CD4-positive, CD25-positive, alpha-beta regulatory T cell (primary cell): ENCODE measurements at regions not wholly inside any gene's neighbourhood (a gene's known extent, or its start where the extent isn't known, plus 50 kb on each side); places are given as distances from the start of the nearest gene placed in this dataset.
A peak's percentile ranks its signal among the peaks of the same experiment; 100 is the strongest.

Experiments
- ATAC-seq, 2 donors: fragments of 150-1000 bp; cut with Tn5 transposase; one replicate each; pipeline ENCODE4 v1.10.0; 2021; ENCODE audit warnings: low read depth in 2 of 2, moderate number of reproducible peaks in 2 of 2, moderate library complexity in 1 of 2
- DNase-seq, 3 donors: peaks; one replicate each; pipeline versions ENCODE4 v3.0.0 to v3.0.0-alpha.2; 2012 to 2022; ENCODE audit warnings: mixed read lengths in 1 of 3
- H3K27ac ChIP-seq: one replicate; pipeline ENCODE4 v1.7.0; 2013; ENCODE audit warnings: mild to moderate bottlenecking, low read length; ENCODE audit not compliant: insufficient read depth, poor library complexity, severe bottlenecking
- H3K27me3 ChIP-seq: one replicate; pipeline ENCODE4 v1.7.0; 2013; ENCODE audit warnings: low read length; ENCODE audit not compliant: control insufficient read depth, insufficient read depth
- H3K36me3 ChIP-seq: one replicate; pipeline ENCODE4 v1.7.0; 2013; ENCODE audit warnings: mild to moderate bottlenecking, low read length, moderate library complexity; ENCODE audit not compliant: control insufficient read depth, insufficient read depth
- H3K4me1 ChIP-seq: 2 replicates; pipeline ENCODE4 v1.7.0; 2013; ENCODE audit warnings: mild to moderate bottlenecking, low read length; ENCODE audit not compliant: insufficient read depth, control insufficient read depth, poor library complexity, severe bottlenecking
- H3K4me3 ChIP-seq: one replicate; pipeline ENCODE4 v1.7.0; 2013; ENCODE audit warnings: low read depth, mild to moderate bottlenecking, low read length, moderate library complexity
- H3K9me3 ChIP-seq, 2 experiments: 1 replicate in 1 of 2; 2 replicates in 1 of 2; pipeline ENCODE4 v1.7.0; 2013; ENCODE audit warnings: low read length in 2 of 2, mild to moderate bottlenecking in 1 of 2, moderate library complexity in 1 of 2; ENCODE audit not compliant: control insufficient read depth in 2 of 2
- H3K27ac Mint-ChIP-seq, 3 donors: one replicate each; pipeline ENCODE4 v1.8.0; 2020 to 2022; ENCODE audit warnings: mild to moderate bottlenecking in 3 of 3, mixed read lengths in 3 of 3, moderate library complexity in 2 of 3
- H3K27me3 Mint-ChIP-seq: one replicate; pipeline ENCODE4 v1.8.0; 2022; ENCODE audit warnings: mild to moderate bottlenecking, mixed read lengths
- H3K36me3 Mint-ChIP-seq: one replicate; pipeline ENCODE4 v1.8.0; 2020; ENCODE audit warnings: mixed read lengths
- H3K4me1 Mint-ChIP-seq, 4 donors: one replicate each; pipeline ENCODE4 v1.8.0; 2020 to 2022; ENCODE audit warnings: mixed read lengths in 4 of 4, mild to moderate bottlenecking in 1 of 4
- H3K4me3 Mint-ChIP-seq, 4 donors: one replicate each; pipeline ENCODE4 v1.8.0; 2020 to 2022; ENCODE audit warnings: mild to moderate bottlenecking in 4 of 4, mixed read lengths in 4 of 4, moderate library complexity in 3 of 4
- H3K9me3 Mint-ChIP-seq, 7 donors: one replicate each; pipeline ENCODE4 v1.8.0; 2020 to 2022; ENCODE audit warnings: mixed read lengths in 7 of 7, mild to moderate bottlenecking in 3 of 7, moderate library complexity in 2 of 7

DNA sequence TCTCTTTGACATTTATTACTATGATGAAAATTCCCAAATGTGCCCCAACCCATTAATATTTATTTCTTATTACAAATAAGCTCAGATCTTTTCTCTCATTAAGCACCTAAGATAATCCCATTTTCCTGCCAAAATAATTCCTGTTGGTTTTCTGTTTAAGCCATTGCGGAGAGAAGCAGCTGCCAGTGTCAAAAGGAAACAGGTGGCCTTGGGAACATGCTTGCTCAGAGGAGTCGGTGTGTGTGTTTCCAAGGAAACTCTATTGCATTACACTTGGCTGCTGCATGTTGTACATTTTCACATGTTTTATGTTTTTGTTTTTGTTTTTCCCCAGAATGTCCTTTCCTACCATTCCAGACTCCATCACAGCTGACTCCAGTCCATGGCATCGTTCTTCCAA, 56.4 kb downstream of the CD24 start:
- H3K9me3 Mint-ChIP-seq, result peaks cover 0 to 3% (median 0%) of the 10 kb centered on the region in 7 donors
- peaks cover 29% of the 10 kb centered on the region for H3K27me3 Mint-ChIP-seq
- no peak overlapping the region for H3K27ac ChIP-seq
- no peak overlapping the region for H3K27ac Mint-ChIP-seq
- no peaks in the 10 kb centered on the region for H3K4me1 Mint-ChIP-seq
- no peaks in the 10 kb centered on the region for H3K4me1 ChIP-seq
- no peak overlapping the region for H3K4me3 Mint-ChIP-seq
- H3K4me3 ChIP-seq, result no peak overlapping the region
- H3K9me3 ChIP-seq, result no peaks in the 10 kb centered on the region
- ATAC-seq (no peak), DNase-seq (no peak)
- no peaks in the 10 kb centered on the region for H3K36me3 Mint-ChIP-seq
- peaks cover 2% of the 10 kb centered on the region for H3K27me3 ChIP-seq
- no peaks in the 10 kb centered on the region for H3K36me3 ChIP-seq

DNA sequence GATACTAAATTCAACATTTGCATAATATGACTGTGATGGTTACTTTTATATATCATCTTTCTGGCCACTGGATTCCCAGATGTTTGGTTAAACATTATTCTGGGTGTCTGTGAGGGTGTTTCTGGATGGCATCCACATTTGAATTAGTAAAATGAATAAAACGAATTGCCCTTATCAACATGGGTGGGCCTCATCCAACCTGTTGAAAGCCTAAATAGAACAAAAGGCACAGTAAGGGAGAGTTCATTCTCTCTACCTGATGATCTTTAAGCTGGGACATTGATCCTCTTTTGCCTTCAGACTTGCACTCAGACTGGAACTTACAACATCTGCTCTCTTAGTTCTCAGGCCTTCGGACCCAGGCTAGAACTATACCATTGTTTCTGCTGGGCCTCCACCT, 57.6 kb downstream of the CD24 start:
- no peak overlapping the region for H3K4me3 Mint-ChIP-seq
- H3K9me3 Mint-ChIP-seq, result peaks cover 0 to 4% (median 0%) of the 10 kb centered on the region in 7 donors
- ATAC-seq (no peak), DNase-seq (no peak)
- H3K27ac ChIP-seq, result no peak overlapping the region
- H3K36me3 ChIP-seq, result no peaks in the 10 kb centered on the region
- H3K36me3 Mint-ChIP-seq, result no peaks in the 10 kb centered on the region
- peaks cover 2% of the 10 kb centered on the region for H3K27me3 ChIP-seq
- no peaks in the 10 kb centered on the region for H3K9me3 ChIP-seq
- H3K27me3 Mint-ChIP-seq, result peaks cover 21% of the 10 kb centered on the region
- H3K4me1 Mint-ChIP-seq, result no peaks in the 10 kb centered on the region
- H3K27ac Mint-ChIP-seq, result no peak overlapping the region
- H3K4me3 ChIP-seq, result no peak overlapping the region
- no peaks in the 10 kb centered on the region for H3K4me1 ChIP-seq

DNA sequence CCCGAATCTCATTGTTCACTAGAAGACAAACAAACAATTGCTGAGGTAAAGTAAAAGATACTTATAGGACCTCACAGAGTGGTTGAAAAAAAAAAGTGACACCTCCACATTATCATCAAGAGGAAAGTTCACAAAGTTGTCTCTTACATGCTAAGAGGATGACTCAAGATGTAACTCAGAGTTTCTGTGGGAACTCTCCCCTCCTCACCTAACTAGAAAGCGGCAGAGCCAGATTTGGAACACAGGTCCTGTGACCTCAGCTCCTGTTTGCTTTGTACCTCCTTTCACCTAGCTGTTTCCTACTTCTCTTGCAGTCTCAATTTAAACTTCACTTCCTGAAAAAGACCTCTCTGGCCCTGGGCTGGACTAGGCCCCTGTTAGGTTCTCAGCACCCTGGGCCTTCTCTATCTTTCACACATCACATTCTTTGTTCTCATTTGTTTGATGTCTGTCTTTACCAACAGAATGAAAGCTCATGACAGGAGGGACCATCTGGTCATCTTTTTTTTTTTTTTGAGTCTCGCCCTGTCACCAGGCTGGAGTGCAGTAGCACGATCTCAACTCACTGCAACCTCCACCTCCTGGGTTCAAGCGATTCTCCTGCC, 60.8 kb downstream of the CD24 start:
- no peaks in the 10 kb centered on the region for H3K4me1 ChIP-seq
- Mint-ChIP-seq H3K4me3 (no peak overlapping the region), H3K36me3 (no peaks in the 10 kb centered on the region), H3K9me3 (peaks cover 0 to 2% (median 0%) of the 10 kb centered on the region in 7 donors), H3K4me1 (peaks cover 0 to 6% (median 1%) of the 10 kb centered on the region in 4 donors), H3K27me3 (peaks cover 14% of the 10 kb centered on the region), H3K27ac (no peak overlapping the region)
- ATAC-seq (no peak), DNase-seq (no peak)
- H3K27me3 ChIP-seq, result peaks cover 2% of the 10 kb centered on the region
- H3K27ac ChIP-seq, result no peak overlapping the region
- no peaks in the 10 kb centered on the region for H3K36me3 ChIP-seq
- H3K9me3 ChIP-seq, result no peaks in the 10 kb centered on the region
- H3K4me3 ChIP-seq, result no peak overlapping the region

DNA sequence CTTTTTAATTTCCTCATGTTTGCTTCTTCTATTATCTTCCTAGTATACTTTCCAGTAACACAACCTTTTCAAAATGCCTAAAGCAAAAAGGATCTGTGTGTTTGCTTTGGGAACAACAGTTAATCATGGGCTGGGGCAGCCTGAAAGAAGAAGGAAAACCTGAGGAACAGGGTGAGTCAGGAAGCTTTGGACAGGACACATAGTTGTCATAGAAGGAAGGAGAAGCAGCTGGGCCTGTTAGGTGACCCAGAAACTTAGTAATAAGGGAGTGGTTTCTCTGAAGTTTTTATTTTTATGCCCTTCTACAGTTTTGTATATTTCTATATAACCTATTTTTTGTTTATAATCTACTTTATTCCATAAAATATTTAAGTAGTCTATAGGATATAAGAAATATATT, 61.4 kb downstream of the CD24 start:
- H3K36me3 Mint-ChIP-seq, result no peaks in the 10 kb centered on the region
- H3K36me3 ChIP-seq, result no peaks in the 10 kb centered on the region
- H3K27me3 Mint-ChIP-seq, result peaks cover 8% of the 10 kb centered on the region
- H3K9me3 ChIP-seq, result no peaks in the 10 kb centered on the region
- H3K27ac Mint-ChIP-seq, result no peak overlapping the region
- H3K27me3 ChIP-seq, result peaks cover 2% of the 10 kb centered on the region
- ATAC-seq (no peak), DNase-seq (no peak)
- no peak overlapping the region for H3K27ac ChIP-seq
- no peaks in the 10 kb centered on the region for H3K4me1 ChIP-seq
- H3K9me3 Mint-ChIP-seq, result peaks cover 0 to 2% (median 0%) of the 10 kb centered on the region in 7 donors
- no peak overlapping the region for H3K4me3 Mint-ChIP-seq
- H3K4me1 Mint-ChIP-seq, result peaks cover 0 to 6% (median 1%) of the 10 kb centered on the region in 4 donors
- H3K4me3 ChIP-seq, result no peak overlapping the region

DNA sequence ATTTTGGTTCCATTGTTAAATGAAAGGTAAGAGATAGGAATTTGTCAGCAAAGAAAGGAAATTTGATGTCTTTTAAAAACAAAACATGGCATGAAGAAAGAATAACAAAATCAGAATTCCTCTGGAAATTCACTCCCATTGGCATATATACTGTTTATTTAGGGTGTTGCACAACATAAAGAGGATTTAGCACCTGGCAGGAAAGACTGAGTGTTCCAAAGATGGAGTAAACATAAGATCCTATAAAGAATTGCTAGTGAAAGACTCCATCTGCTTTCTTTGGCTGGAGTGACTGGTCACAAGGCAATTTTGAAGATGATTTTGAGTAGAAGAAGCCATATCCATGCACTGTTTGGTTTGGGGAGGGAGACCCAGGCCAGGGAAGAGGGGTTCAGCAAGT, 62.4 kb downstream of the CD24 start:
- H3K4me3 Mint-ChIP-seq, result no peak overlapping the region
- H3K9me3 Mint-ChIP-seq, result peaks cover 0 to 2% (median 0%) of the 10 kb centered on the region in 7 donors
- Histone ChIP-seq H3K9me3 (no peaks in the 10 kb centered on the region), H3K4me3 (no peak overlapping the region), H3K36me3 (no peaks in the 10 kb centered on the region), H3K27me3 (peaks cover 2% of the 10 kb centered on the region), H3K4me1 (no peaks in the 10 kb centered on the region), H3K27ac (no peak overlapping the region)
- peaks cover 0 to 6% (median 1%) of the 10 kb centered on the region in 4 donors for H3K4me1 Mint-ChIP-seq
- no peak for DNase-seq
- no peak overlapping the region for H3K27ac Mint-ChIP-seq
- H3K36me3 Mint-ChIP-seq, result no peaks in the 10 kb centered on the region
- no peak for ATAC-seq
- peaks cover 6% of the 10 kb centered on the region for H3K27me3 Mint-ChIP-seq

DNA sequence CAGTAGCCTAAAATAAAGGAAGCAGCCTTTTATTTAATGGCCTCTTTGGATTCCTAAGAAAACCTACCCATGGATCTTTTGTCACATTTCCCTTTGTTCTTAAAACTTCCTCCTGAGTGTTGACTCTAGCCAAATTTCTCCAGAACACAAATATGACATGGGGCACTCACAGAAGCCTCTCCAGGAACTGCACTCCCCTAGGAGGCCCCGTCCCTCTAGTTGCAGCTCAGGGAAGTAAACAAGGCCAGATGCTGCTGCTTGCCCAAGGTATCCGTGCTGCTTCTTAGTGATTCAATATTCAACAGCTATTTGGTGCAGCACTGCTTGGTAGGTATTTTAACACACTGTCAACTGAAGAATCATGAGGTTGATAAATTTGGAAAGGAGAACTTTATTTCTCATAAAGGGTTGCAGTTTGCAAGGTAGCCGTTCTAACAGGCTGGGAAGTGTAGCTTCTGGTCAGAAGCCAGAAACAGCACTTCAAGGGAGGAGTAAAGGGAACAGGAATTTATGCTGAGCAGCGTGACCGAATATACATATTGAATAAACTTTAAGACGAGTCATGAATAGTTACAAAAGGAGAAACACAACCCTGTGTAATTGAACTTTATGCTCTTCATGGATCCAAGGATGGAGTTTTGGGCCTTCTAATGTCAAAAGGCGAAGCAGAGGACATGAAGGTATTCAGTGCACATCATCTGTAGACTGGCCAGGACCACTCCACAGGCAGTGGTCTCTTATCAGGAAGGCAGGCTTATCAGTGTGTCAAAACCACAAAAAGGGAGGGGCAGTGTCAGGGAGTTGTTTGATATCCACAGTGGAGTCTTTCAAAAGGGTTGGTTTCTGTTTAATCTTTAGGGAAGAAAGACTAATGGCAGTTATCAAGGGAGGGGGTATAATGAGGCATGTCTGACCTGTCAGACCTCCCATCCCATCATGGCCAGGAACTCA, 63.3 kb downstream of the CD24 start:
- Mint-ChIP-seq H3K9me3 (peaks cover 0 to 2% (median 0%) of the 10 kb centered on the region in 7 donors), H3K27me3 (peaks cover 6% of the 10 kb centered on the region), H3K4me1 (peaks cover 0 to 6% (median 1%) of the 10 kb centered on the region in 4 donors), H3K4me3 (no peak overlapping the region), H3K36me3 (no peaks in the 10 kb centered on the region), H3K27ac (peak overlapping the region in 1 of 3 donors; percentile 21)
- no peak for DNase-seq
- Histone ChIP-seq H3K27ac (no peak overlapping the region), H3K4me3 (no peak overlapping the region), H3K9me3 (no peaks in the 10 kb centered on the region), H3K4me1 (no peaks in the 10 kb centered on the region), H3K36me3 (no peaks in the 10 kb centered on the region), H3K27me3 (no peaks in the 10 kb centered on the region)
- ATAC-seq, result no peak

DNA sequence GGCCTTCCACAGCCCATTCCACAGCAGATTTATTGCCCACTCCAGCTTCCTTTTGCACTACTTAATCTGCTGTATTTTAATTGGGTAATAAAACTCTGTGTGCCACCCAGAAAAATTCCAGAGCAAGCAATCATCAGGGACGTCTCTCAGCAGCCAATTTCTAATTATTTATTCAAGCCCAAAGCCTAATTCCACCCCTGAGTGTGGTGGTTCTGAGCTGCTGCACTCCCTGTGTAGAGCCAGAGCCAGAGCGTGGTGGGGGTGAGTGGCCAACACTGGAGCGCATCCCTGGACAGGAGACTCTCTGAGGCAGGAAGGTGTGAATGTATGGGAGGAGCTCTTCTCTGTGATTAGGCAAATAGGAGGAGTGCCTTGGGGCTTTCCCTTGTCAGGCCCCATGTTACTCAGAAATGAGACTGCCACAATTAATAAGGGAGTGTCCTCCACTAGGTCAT, 66.1 kb downstream of the CD24 start:
- Histone ChIP-seq H3K27ac (no peak overlapping the region), H3K4me1 (no peaks in the 10 kb centered on the region), H3K27me3 (no peaks in the 10 kb centered on the region), H3K9me3 (no peaks in the 10 kb centered on the region), H3K4me3 (no peak overlapping the region), H3K36me3 (no peaks in the 10 kb centered on the region)
- ATAC-seq (no peak), DNase-seq (no peak)
- Mint-ChIP-seq H3K9me3 (peaks cover 0 to 9% (median 0%) of the 10 kb centered on the region in 7 donors), H3K27me3 (peaks cover 15% of the 10 kb centered on the region), H3K36me3 (no peaks in the 10 kb centered on the region), H3K4me1 (peaks cover 0 to 6% (median 1%) of the 10 kb centered on the region in 4 donors), H3K4me3 (no peak overlapping the region), H3K27ac (no peak overlapping the region)
